ENCODE measurements at regions not wholly inside any gene's neighbourhood (a gene's known extent, or its start where the extent isn't known, plus 50 kb on each side); places are given as distances from the start of the nearest gene placed in this dataset.

- Histone ChIP-seq H3K4me1 (no peaks in the 10 kb centered on the region), H3K36me3 (no peaks in the 10 kb centered on the region), H3K4me3 (no peak overlapping the region), H3K27ac (no peak overlapping the region), H3K27me3 (no peaks in the 10 kb centered on the region), H3K9me3 (no peaks in the 10 kb centered on the region)
- no peak for DNase-seq (ENCODE audit: low spot score in 2 of 2)
- TF ChIP-seq CTCF (IDR thresholded peaks at IDR 0.05) (no peak), POLR2A (IDR thresholded peaks at IDR 0.05) (no peak), EP300 (IDR thresholded peaks at IDR 0.05) (no peak), POLR2AphosphoS5 (IDR thresholded peaks at IDR 0.05) (no peak)
- 89% methylated on average over 2 of the region's 2 CpGs for WGBS
These were observed 103.4 kb upstream of the NPAS2 start for GRCh38 chr2:100716581-100716980.

- no peak for TF ChIP-seq POLR2AphosphoS5 (IDR thresholded peaks at IDR 0.05)
- TF ChIP-seq EP300 (IDR thresholded peaks at IDR 0.05) = no peak
- TF ChIP-seq POLR2A (IDR thresholded peaks at IDR 0.05) = no peak
- TF ChIP-seq CTCF (IDR thresholded peaks at IDR 0.05) = no peak
- H3K9me3 ChIP-seq = no peaks in the 10 kb centered on the region
- H3K4me1 ChIP-seq = no peaks in the 10 kb centered on the region
- H3K27me3 ChIP-seq = no peaks in the 10 kb centered on the region
- H3K36me3 ChIP-seq = no peaks in the 10 kb centered on the region
- no peak overlapping the region for H3K27ac ChIP-seq
- 65% methylated on average over 3 of the region's 3 CpGs for WGBS
- no peak for DNase-seq (ENCODE audit: low spot score in 2 of 2)
- H3K4me3 ChIP-seq = no peak overlapping the region
These were observed 101.8 kb upstream of the NPAS2 start for GRCh38 chr2:100718065-100718629.

- no peak overlapping the region for H3K27ac ChIP-seq
- TF ChIP-seq CTCF (IDR thresholded peaks at IDR 0.05) = no peak
- no peak for TF ChIP-seq POLR2A (IDR thresholded peaks at IDR 0.05)
- TF ChIP-seq EP300 (IDR thresholded peaks at IDR 0.05) = no peak
- TF ChIP-seq POLR2AphosphoS5 (IDR thresholded peaks at IDR 0.05) = no peak
- WGBS = 85% methylated on average over 3 of the region's 3 CpGs
These were observed 99.5 kb upstream of the NPAS2 start for GRCh38 chr2:100720445-100720844.

GRCh38 chr2:100721693-100722092 lies 98.2 kb upstream of the NPAS2 start:
- Histone ChIP-seq H3K4me3 (no peak overlapping the region), H3K27me3 (no peaks in the 10 kb centered on the region), H3K4me1 (no peaks in the 10 kb centered on the region), H3K27ac (no peak overlapping the region), H3K9me3 (no peaks in the 10 kb centered on the region), H3K36me3 (no peaks in the 10 kb centered on the region)
- no peak for DNase-seq (ENCODE audit: low spot score in 2 of 2)
- TF ChIP-seq POLR2A (IDR thresholded peaks at IDR 0.05) (no peak), POLR2AphosphoS5 (IDR thresholded peaks at IDR 0.05) (no peak)
- WGBS = 46% methylated on average over 5 of the region's 5 CpGs

More at GRCh38 chr2:100720445-100720844, 99.5 kb upstream of the NPAS2 start:
- Histone ChIP-seq H3K27me3 (no peaks in the 10 kb centered on the region), H3K4me1 (no peaks in the 10 kb centered on the region), H3K36me3 (no peaks in the 10 kb centered on the region), H3K9me3 (no peaks in the 10 kb centered on the region), H3K4me3 (no peak overlapping the region)
- DNase-seq (ENCODE audit: low spot score in 2 of 2) = no peak

GRCh38 chr2:100722125-100722524 lies 97.8 kb upstream of the NPAS2 start:
- Histone ChIP-seq H3K27me3 (no peaks in the 10 kb centered on the region), H3K27ac (no peak overlapping the region), H3K9me3 (no peaks in the 10 kb centered on the region), H3K36me3 (no peaks in the 10 kb centered on the region), H3K4me1 (no peaks in the 10 kb centered on the region), H3K4me3 (no peak overlapping the region)
- WGBS = 42% methylated on average over 3 of the region's 3 CpGs
- TF ChIP-seq POLR2AphosphoS5 (IDR thresholded peaks at IDR 0.05) (no peak), CTCF (IDR thresholded peaks at IDR 0.05) (no peak), POLR2A (IDR thresholded peaks at IDR 0.05) (no peak), EP300 (IDR thresholded peaks at IDR 0.05) (no peak)
- no peak for DNase-seq (ENCODE audit: low spot score in 2 of 2)

GRCh38 chr2:100726866-100727265 lies 93.1 kb upstream of the NPAS2 start:
- DNase-seq (ENCODE audit: low spot score in 2 of 2) = no peak
- no peaks in the 10 kb centered on the region for H3K36me3 ChIP-seq
- H3K4me3 ChIP-seq = no peak overlapping the region
- H3K27ac ChIP-seq = no peak overlapping the region
- H3K4me1 ChIP-seq = peaks cover 2% of the 10 kb centered on the region
- no peaks in the 10 kb centered on the region for H3K27me3 ChIP-seq
- H3K9me3 ChIP-seq = no peaks in the 10 kb centered on the region
- 44% methylated on average over 2 of the region's 2 CpGs for WGBS
- TF ChIP-seq POLR2A (IDR thresholded peaks at IDR 0.05) = no peak
- TF ChIP-seq POLR2AphosphoS5 (IDR thresholded peaks at IDR 0.05) = no peak
- no peak for TF ChIP-seq EP300 (IDR thresholded peaks at IDR 0.05)
- TF ChIP-seq CTCF (IDR thresholded peaks at IDR 0.05) = no peak

Measured in suprapubic skin (tissue), 4 donors.